Pons (tissue), 1 donor: ENCODE measurements at regions not wholly inside any gene's neighbourhood (a gene's known extent, or its start where the extent isn't known, plus 50 kb on each side); places are given as distances from the start of the nearest gene placed in this dataset.
"Not testable (repeated sequence)": the region's sequence is repeated elsewhere in the genome, so short reads cannot be mapped to it uniquely, and the experiment has no call there.

Experiments
- DNase-seq: peaks from one replicate; pipeline ENCODE4 v3.0.0-alpha.2; 2016; ENCODE audit warnings: low spot score

DNA sequence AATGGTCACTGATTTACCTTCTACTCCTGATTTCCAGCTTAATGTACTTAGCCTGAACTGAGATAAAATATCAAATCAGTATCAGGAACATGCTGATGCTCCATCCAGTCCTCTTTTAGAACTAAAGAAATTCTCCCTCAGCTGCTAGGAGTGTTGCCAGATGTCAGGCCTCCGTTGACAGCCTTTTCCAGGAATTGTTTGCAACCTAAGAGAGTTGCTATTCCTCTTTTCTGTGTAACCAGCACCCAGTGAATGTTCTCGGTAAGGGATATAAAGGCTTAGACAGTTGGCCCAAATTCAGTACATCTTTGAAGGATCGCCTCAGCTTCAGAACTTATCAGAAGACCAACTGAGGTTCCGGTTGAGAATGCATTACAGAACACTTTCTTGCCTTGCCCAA lies 559.0 kb downstream of the PCDH17 start:
- DNase-seq, result no peak

DNA sequence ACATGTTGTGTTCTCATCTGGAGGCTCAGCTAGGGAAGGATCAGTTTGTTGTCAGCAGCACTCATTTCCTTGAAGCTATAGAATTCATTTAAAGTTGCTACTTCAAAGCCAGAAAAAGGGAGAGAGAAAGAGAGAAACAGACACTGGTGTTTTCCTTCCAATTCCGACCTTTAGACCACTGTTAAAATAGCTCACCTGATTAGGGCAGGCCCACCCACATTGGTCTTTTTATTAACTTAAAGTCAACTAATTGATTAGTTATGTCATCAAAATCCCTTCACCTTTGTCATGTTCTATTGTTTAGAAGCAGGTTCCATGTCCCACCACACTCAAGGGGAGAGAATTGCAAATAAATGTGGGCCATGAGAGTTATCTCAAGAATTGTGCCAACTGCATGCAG lies 560.2 kb downstream of the PCDH17 start:
- DNase-seq, result no peak

DNA sequence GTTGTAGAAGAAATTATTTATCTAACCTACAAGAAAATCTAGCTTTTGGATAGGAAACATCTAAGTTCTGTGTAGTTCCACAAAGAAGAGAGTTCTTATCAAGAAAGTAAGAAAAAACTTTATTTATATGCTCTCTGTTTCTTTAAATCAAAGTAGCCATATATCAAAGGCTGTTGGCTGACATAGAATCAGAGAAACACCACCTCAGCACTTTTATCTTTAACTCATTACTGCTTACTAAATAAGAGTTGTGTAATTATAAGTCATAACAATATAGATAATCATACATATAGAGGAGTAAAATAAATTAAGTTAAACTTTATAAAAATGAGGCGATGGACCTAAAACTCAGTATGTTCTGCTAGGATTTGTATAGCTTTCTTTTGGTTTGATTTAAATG lies 570.6 kb downstream of the PCDH17 start:
- DNase-seq, result no peak

DNA sequence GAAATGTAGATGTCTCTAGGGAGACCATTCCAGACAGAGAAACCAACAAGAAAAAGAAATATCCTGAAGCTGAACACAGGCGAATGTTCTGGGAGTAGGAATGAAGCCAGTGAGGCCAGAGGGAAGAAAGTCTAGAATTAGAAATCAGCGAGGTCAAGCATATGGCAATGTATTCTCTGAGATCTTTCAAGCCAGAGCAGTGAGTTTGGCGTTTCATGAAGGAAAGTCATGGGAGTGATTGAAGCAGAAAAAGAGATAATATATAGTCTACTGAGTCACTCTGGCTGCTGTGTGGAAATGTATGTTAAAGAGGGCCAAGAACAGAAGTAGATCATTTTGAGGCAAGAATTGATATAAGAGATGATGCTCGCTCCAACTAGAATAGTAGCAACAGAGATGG lies 576.0 kb downstream of the PCDH17 start:
- DNase-seq, result no peak

DNA sequence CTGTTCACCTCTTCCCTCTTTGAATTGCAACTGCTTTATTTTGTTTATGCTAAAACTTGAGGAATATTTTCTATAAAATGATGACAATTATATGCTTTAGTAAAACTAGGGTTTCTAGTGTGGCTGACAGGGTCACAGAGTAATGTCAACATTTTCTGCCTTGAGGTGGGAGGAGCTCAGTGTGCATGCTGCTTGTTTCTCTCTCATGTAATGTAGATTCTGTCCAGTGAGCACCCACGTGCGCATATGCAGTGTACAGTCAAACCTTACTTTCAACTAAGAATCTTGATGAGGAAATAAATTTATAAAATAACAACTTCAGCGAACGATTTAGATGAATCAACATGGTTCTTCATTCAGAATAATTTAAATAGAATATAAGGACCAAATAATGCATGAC lies 603.9 kb downstream of the PCDH17 start:
- no peak for DNase-seq

DNA sequence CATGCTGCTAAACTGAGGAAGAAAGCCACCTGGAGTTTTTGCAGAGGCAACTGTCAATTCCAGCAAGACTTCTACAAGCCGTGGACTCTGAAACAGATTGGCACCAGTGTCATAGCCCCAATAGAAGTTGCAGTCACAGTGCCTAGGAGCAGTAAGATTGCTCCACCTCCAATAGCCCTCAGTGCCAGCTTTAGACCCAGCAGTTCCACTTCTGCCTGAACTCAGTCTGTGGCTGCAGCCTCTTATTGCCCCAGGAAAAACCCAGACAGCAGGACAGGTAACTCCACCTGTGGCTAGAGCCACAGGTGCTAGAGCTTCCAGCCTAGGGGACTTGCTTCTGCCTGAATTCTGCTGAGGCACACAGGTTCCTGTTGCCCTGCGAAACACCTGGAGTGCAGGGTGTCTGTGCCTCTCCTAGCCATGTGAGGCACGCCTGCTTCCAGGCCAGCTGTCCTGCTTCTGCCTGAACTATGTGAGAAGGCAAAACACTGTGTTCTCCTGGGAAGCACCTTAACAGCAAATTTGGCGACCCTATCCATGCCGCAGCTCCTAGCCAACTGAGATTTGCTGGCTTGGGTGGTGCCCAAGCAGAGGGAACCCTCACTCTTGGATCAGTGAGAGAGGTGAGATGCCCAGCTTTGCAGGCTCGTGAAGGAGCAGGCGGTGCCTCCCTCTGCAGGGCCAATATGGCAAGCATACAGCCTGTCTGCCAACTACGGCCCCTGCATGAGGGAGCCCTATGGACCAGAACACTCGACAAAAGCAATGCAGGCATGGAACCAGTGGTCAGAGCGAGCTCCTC lies 607.6 kb downstream of the PCDH17 start:
- no peak for DNase-seq

DNA sequence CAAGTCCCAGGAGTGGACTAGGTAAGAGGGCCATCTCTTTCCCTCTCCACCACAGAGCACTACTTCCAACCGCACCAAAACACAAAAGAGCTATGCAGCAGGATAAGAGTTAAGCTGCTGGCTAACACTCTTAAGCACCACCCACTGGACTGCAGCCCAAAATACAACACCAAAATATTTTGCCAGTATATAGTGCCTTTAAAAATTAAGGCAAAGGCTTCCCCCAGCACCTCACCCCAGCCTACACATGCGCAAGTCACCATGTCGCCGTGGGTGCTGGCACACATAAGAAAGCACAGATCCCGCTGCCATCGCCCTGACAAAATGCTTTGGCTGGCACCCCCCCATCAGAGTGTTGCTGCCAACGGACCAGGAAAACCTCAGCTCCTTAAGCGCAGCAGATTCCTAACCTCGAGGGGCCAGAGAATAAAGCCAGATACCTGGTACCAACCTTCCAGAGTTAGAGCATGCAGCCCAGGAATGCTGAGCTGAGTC lies 608.3 kb downstream of the PCDH17 start:
- DNase-seq, result no peak

DNA sequence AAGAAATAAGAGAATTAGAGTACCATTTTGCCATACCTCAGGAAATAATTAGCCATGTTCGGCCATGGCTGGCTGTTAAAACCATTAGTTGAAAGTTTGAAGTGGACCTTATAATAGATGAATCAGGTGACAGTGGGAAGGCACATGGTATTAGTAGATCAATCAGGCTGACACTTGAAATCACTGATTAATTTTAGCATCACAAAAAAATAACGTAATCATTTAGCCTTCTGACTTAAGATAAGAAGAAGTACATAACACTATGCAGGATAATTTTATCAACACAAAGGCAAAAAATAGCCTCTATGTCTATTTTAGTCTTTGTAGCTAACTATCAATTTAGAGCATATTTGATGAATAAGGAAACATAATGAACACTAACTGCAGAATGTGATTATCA lies 615.5 kb downstream of the PCDH17 start:
- DNase-seq, result no peak

DNA sequence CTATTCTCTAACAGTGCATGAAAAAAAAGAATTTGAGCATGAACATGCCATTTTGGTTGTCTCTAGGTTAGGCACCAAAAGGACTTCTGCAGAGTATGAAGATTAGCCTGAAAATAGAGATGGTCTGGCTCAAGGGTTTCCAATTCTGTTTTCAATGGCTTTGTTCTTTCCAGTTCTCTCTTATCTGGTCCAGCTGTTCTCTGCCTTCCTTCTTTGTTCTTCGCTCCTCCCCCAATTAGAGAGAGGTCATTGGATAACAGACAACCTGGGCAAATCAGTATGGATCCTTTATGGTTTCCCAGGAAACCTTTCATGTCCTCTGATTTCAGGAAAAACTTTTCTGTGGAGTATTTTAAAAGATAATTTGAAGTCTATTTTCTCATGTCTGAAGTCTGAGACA lies 623.4 kb downstream of the PCDH17 start:
- no peak for DNase-seq

DNA sequence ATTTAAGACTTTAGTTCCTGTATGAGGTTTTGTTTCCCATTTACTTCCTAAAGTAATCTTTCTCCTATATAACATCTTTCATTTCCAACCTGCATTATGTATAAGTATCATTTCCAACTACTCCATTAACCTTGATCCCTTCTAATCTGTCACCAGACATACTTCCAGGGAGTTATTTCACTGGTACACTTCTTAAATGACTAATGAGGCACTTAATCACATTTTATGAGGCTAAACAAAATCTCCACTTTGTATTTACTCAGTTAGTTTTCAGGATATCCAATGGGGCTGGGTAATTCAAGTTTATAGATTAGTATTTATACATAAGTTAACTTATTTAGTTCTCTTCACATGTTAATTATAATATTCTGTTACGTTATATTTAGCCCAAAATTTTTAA lies 634.7 kb downstream of the PCDH17 start:
- DNase-seq, result no peak

DNA sequence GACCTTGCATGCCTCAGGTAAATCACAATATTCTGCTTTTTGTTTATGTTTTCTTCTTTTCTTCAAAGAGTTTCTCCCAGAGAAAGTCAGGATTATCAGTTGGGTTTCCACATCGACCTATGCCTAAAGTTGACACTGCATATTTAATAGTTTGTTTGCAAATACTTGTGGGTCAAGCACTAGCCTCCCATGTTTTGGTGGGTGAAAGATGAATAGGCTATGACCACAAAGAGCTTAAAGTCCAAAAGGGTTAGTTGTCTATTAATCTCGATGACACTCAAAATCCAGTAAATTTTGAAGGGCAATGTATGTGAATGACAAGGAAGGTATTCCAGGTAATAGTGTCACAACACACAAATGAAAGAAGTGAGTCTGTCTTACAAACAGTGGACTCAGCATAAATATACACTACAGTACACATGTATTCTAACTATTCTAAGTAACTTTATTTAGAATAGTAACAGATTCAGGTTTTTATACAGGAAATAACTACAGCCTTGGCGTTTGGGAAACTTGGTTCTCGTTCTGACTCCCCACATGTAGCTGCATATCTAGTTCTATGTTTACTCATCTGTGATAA lies 667.1 kb downstream of the PCDH17 start:
- DNase-seq, result no peak

DNA sequence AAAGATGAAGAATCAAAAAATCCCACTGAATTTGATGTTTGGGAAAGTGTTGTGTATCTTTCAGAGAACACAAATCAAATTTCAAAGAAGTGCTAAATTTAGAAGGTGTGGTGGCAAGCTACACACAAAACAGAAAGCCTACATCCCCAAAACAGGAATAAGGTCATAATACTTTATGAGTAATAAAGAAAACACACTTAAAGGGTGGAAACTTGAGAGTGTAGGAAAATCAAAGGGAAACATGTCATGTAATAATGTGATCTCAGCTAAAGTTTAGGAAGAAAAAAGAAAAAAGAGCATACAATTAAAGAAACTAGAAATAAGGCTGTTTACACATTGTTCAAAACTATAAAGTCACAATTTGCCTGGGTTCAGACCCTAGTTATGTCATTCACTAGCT lies 668.7 kb downstream of the PCDH17 start:
- no peak for DNase-seq

DNA sequence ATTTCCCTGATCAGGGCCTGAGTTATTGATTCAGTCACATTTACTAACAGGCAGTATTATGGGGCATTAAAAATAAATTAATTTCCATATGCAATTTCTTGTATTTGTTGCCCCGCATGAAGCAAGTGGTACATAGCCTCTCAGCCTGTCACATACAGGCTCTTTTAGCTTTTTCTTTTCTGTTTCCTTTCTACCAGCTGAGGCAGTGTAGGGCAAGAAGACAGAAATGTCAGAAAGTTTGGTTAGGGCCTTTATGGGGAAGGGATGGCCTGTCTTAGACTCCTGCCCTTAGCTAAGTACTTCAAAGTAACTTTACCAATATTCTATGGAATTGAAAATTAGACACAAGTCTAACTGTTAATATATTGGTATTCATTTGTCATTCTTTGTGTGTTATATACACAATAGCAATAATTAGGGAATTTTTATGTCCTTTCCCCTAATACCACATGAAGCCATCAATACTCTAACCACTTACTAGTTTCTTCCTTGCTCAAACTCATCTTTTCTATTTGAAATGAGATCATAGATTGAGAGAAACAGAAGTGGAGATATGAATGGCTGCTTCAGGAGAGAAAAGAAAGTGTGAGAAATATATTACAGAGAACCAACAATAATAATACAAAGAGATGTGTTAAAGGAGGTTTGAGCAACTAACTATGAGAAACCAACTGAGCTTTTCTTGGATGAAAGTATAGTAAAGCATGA lies 669.6 kb downstream of the PCDH17 start:
- DNase-seq, result no peak

DNA sequence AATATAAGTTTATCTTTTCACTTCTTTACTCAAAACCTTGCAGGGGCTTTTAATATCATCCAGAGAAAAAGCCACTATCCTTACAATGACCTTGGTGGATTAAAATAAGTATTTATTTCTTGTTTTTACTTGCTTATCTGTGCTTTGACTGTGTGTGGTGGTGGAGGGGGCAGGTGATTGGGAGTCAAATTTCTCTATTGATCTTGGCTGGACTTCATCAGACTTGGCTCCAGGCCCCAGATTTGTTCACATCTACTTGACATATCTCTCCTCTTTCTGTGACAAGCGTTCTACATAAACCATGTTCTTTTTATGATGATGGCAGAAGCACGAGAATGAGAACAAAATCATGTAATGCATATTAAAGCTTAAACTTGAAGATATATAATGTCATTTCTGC lies 670.8 kb downstream of the PCDH17 start:
- DNase-seq, result no peak

DNA sequence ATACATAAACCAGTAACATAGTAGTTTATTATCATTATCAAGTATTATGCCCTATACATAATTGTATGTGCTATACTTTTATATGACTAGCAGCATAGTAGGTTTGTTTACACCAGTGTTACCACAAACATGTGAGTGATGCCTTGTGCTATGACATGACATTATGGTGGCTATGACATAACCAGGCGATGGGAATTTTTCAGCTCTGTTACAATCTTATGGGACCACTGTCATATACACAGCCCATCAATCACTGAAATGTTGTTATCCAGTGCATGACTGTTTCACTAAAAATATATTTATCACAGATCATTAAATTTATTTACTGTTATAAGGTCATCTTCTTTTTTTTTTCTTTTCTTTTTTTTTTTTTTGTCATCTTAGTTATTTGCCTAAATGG lies 674.5 kb downstream of the PCDH17 start:
- no peak for DNase-seq

DNA sequence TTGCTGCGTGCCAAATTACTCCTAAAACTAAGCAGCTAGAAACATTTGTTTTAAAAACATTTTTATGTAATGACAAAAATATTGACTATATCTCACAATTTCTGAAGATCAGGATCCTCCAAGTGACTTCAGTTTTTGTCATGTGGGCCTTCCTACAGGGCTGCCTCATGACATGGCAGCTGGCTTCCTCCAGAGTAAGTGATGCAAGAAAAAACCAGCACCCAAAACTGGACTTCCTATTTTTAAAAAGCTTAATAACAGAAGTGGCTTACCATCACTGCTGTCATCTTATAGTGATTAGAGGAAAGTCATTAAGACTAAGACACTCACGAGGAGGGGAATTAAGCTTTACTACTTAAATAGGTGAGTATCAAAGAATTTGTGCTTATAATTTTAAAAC lies 681.7 kb downstream of the PCDH17 start:
- no peak for DNase-seq

DNA sequence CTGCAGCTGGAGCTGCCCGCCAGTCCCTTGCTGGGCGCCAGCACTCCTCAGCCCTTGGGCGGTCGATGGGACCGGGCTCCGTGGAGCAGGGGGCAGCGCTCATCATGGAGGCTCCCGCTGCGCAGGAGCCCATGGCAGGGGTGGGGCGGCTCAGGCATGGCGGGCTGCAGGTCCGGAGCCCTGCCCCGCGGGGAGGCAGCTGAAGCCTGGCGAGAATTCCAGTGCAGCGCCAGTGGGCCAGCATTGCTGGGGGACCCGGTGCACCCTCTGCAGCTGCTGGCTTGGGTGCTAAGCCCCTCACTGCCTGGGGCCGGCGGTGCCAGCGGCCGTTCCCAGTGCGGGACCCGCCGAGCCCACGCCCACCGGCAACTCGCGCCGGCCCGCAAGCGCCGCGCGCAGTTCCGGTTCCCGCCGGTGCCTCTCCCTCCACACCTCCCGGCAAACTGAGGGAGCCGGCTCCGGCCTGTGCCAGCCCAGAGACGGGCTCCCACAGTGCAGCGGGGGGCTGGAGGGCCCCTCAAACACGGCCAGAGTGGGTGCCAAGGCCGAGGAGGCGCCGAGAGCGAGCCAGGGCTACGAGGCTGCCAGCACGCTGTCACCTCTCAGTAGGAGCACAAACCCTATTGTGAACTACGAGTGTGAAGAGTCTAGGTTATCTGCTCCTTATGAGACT lies 687.1 kb downstream of the PCDH17 start:
- DNase-seq, result no peak

DNA sequence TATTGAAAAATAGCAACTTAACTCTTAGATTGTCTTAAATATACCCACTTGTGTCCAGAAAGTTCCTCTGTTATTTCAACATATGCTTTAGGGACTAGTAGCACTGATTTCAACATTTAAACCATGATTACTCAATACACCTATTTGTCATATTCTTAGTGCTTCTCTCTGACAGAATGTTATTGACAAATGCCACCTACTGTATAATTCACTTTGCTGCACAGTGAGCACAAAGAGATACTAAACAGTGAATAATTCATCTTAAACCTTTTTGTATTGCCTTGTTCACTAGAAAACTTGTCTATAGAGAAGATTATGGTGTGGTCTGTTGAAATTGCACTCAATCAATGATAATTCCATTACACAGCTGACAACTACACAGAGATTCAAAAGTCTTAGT lies 692.6 kb downstream of the PCDH17 start:
- no peak for DNase-seq

DNA sequence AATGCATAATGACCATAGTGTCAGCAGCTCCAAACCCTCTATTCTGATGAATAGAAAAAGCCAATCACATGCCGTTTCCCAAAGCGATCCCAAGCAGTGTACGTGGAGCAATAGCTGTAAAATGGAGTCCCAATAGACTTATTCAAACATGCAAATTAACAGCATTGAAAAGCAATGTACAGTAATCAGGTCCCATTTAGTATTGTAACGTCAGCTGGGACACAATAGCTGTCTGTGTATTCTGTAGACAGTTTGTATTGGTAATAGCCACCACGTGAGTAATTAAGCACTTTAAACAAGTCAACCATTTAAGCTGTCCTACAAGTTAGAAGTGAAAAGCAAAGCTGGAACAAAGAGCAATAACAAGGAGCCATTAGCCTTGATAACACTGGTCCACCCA lies 698.2 kb downstream of the PCDH17 start:
- DNase-seq, result peak; percentile 8

DNA sequence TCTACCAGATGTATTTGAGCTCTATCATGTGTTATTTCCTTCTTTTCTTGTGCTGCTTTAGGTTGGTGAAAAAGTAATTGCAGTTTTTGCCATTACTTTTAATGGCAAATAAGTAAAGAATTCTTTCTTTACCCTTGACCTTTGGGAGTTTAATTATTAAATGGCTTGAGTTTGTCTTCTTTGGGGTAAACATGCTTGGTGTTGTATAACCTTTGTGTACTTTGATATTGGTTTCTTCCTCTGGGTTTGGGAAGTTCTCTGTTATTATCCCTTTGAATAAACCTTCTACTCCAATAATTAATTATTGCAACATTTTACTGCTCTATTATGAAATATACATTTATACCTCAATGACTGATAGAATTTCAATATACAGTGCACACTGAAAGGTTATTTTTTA lies 709.4 kb downstream of the PCDH17 start:
- DNase-seq, result no peak

DNA sequence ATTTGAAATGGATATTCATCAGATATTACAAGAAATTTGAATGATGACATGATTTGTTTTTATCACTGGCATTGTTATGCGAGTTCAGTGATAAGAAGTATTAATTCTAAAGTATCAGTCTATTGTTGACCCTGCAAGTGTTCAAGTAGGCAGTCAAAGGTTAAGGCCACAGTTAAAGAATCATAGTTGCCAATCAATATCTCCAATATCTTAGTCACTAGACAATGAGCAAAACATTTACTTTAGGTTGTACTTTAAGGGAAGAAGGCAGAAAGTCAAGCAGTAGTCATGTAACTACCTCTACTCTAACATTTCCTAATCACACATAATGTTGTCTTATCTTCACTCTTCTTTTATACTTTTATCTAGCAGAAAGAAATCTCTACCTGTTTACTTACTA lies 709.8 kb downstream of the PCDH17 start:
- no peak for DNase-seq

DNA sequence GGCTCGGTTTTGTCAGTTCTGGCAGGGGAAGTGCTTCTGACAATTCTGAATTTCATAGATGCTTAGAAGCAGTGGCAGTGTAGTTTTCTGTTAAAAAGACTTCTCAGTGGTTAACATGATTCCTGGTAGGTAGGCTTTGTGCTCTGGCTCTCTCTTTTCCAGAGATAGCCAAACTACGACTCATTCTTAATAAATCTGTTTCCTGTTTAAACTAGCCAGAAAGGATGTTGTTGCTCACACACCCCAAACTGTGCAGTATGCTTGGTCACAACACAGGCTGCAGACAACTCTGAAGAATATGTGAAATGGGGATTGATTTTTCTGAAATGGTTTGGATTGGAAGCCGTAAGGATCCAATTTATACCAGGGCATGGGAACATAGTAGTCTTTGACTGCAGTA lies 711.5 kb downstream of the PCDH17 start:
- DNase-seq, result no peak

DNA sequence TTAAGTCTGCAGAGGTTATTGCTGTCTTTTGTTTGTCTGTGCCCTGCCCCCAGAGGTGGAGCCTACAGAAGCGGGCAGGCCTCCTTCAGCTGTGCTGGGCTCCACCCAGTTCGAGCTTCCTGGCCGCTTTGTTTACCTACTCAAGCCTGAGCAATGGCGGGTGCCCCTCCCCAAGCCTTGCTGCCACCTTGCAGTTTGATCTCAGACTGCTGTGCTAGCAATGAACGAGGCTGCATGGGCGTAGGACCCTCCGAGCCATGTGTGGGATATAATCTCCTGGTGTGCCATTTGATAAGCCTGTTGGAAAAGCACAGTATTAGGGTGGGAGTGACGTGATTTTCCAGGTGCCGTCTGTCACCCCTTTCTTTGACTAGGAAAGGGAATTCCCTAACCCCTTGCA lies 720.6 kb downstream of the PCDH17 start:
- DNase-seq, result not testable (repeated sequence)
